ENCODE measurements at regions not wholly inside any gene's neighbourhood (a gene's known extent, or its start where the extent isn't known, plus 50 kb on each side); places are given as distances from the start of the nearest gene placed in this dataset.

- no peak for TF ChIP-seq CTCF (conservative IDR thresholded peaks at IDR 0.05)
- TF ChIP-seq ZFX (IDR thresholded peaks at IDR 0.05) = no peak
Observed at GRCh38 chr14:98371141-98371540, 900.9 kb downstream of the BCL11B start.
